GM19452 (cell line): ENCODE measurements at regions not wholly inside any gene's neighbourhood (a gene's known extent, or its start where the extent isn't known, plus 50 kb on each side); places are given as distances from the start of the nearest gene placed in this dataset.

ENCODE experiments used
- ATAC-seq: cut with Tn5 transposase; IDR thresholded peaks from one replicate; pipeline ENCODE4 v1.9.1; 2021; ENCODE audit not compliant: unreplicated experiment

DNA sequence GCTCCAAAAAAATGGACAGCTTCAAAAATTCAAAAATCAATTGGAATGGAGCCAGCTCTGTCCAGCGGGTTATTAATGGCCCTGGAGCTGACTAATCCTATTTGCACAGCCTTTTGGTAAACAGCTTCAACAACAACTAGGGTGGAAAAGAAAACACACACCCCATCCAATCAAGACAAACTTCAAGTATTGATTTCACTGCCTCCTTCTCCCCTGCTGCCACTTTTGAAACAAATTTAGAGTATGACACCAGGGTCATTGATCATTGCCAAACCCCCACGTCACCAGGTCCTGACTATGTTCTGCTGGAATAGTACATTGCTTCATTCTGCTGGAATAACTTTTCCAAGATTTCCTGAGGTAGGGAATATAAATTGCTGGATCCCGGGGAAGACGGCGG, 56.8 kb upstream of the GTF3A start:
- no peak for ATAC-seq

DNA sequence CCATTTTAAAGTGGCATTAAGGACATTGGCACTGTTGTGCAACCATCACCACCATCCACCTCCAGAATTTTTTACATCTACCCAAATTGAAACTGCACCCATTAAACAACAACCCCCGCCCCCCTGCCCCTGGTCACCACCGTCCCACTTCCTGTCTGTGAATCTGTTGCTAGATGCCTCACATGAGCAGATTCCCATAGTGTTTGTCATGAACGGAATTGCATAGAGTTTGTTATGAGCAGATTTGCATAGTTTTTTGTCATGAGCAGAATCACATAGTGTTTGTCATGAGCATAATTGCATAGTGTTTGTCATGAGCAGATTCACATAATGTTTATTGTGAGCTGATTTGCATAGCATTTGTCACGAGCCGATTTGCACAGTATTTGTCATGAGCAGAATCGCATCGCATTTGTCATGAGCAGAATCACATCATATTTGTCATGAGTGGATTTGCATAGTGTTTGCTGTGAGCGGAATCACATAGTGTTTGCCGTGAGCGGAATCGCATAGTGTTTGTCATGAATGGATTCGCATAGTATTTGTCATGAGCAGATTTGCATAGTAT, 54.0 kb upstream of the GTF3A start:
- ATAC-seq, result no peak

DNA sequence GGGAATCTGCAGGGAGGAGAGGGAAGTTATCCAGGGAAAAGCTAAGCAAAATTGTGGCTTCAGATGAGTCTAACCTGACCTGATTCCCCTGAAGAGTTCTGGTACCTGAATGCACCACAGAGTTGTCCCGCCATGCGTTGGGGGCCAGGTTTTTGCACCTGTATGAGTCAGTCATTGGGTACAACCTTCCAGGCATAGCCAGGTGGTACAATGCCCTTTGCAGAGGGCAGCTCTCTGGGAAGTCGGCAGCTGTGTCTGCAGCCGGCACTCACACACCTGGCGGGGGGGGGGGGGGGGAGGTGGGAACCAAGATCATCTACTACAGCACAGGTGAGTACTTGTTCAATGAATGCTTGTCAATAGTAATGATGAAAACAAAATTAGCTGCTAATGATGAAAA, 52.5 kb upstream of the GTF3A start:
- no peak for ATAC-seq

DNA sequence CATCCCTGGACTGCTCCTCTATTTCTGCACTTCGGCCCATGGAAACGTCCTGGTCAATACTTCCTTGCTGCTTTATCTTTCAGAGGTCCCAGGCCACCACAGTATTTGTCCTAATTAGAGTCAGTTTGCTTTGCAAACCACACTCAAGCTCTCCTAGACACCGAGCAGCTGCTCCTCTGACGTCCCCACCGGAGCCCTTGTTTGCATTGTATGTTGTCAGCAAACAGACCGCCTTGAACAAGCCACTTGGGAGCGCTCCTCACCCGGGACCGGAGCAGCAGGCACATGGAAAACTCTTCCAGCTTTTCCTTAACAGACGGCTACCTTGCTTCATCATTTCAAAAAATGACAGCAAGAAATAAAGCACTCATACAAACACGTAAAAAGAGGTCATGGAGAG, 51.5 kb upstream of the GTF3A start:
- ATAC-seq, result no peak

DNA sequence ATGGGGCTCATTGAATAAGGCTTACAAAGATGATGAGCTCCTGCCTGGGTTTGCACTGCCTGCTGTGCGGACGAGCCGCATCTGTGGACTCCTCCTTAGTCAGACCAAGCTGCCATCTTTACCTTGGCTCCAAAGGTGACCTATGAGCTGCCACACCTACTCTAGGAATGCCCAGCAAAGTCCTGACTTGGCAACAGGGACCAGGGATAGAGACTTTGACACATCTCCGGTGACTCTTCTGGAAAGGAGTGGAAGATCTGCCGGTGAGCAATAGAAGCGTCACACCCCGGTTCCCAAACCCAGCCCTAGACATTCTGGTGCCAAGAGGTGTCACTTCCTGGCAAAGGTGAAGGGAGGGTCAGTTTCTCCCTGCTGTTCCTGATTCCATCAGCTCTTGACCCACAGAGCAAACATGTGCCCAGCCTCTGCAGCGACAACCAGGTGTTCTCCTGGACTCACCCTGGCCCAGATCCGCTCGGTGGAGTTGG, 50.2 kb upstream of the GTF3A start:
- no peak for ATAC-seq
